Heart right ventricle (tissue), 16 donors: ENCODE measurements at regions not wholly inside any gene's neighbourhood (a gene's known extent, or its start where the extent isn't known, plus 50 kb on each side); places are given as distances from the start of the nearest gene placed in this dataset.

Experiments used
- ATAC-seq, 8 donors: fragments of 200-7000 bp; cut with Tn5 transposase; one replicate each; pipeline ENCODE4 v1.9.1; 2020; ENCODE audit warnings: mild to moderate bottlenecking in 8 of 8, moderate library complexity in 8 of 8, moderate number of reproducible peaks in 1 of 8
- DNase-seq, 2 donors: peaks; one replicate each; pipeline ENCODE4 v3.0.0-alpha.2; 2020
- H3K27ac ChIP-seq, 10 donors: fragments of 200-600 bp; sonication (generic) in 2 of 10; one replicate each; pipeline versions ENCODE4 v1.5.0 to v1.8.0; 2020 to 2022; ENCODE audit warnings: mild to moderate bottlenecking in 3 of 10
- H3K27me3 ChIP-seq, 7 donors: fragments of 200-600 bp; one replicate each; pipeline ENCODE4 v1.8.0; 2021 to 2022; ENCODE audit warnings: mild to moderate bottlenecking in 2 of 7
- H3K36me3 ChIP-seq, 9 donors: fragments of 200-600 bp; sonication (generic) in 1 of 9; one replicate each; pipeline versions ENCODE4 v1.5.0 to v1.8.0; 2020 to 2022; ENCODE audit warnings: mild to moderate bottlenecking in 2 of 9
- H3K4me1 ChIP-seq, 9 donors: fragments of 200-600 bp; sonication (generic) in 1 of 9; one replicate each; pipeline versions ENCODE4 v1.5.0 to v1.8.0; 2020 to 2022; ENCODE audit warnings: mild to moderate bottlenecking in 4 of 9
- H3K4me3 ChIP-seq, 10 donors: fragments of 200-600 bp; sonication (generic) in 2 of 10; one replicate each; pipeline versions ENCODE4 v1.5.0 to v1.8.0; 2020 to 2022; ENCODE audit warnings: mild to moderate bottlenecking in 7 of 10, moderate library complexity in 2 of 10
- H3K9me3 ChIP-seq, 11 donors: fragments of 200-600 bp in 10 of 11; sonication (generic) in 2 of 11; one replicate each; pipeline versions ENCODE4 v1.5.0 to v1.8.0; 2013 to 2022; ENCODE audit warnings: mild to moderate bottlenecking in 2 of 11, control low read depth in 1 of 11, moderate library complexity in 1 of 11
- CTCF ChIP-seq, 9 donors: fragments of 200-600 bp; sonication (generic) in 2 of 9; IDR thresholded peaks; one replicate each; pipeline versions ENCODE4 v1.5.0 to v1.8.0; 2021 to 2022; ENCODE audit warnings: antibody characterized with exemption in 9 of 9, mild to moderate bottlenecking in 5 of 9, moderate library complexity in 1 of 9
- WGBS, 2 donors: extraction: QIAGEN DNeasy Blood & Tissue Kit; methylation state at CpG; one replicate each; pipeline ENCODE4 v1.1.7; 2013; ENCODE audit warnings: inconsistent platforms in 1 of 2; 5-methylcytosine and 5-hydroxymethylcytosine counted together
- intact Hi-C, 10 donors: fragments of 100-400 bp; cut with DNase I; formaldehyde crosslinking; loops; one replicate each; pipeline versions ENCODE4 v1.11.1 to v1.14.2; 2022
- donor health status: Arrhythmogenic right ventricular cardiomyopathy.
- donor health status: ischemic (EF 13 %, LVEDD 7.1; RV severe dilation, severe dysfunction).
- donor health status: healthy with polysubstance abuse.
- donor health status: DM: no; HTN: yes; CAD: no.
- donor health status: DM: no; HTN: no; CAD: no.
- donor health status: ischemic (EF 25% LVEDD 6.9; RV normal size, moderate dysfunction).
- donor health status: ischemic (EF 25% LVEDD 5.7; RV mildly dilated, moderate dysfunction).
- donor health status: healthy.
- donor health status: DM: yes; HTN: yes; CAD: no.
- donor health status: Ischemic cardiomyopathy.
- donor health status: ischemic (EF 35%, LVEDD 5.7; RV mildly dilated, moderate dysfunction).
- donor health status: nonischemic (EF 11% LVEDD 7.7; RV severe dilation, severe dysfunction).
- donor health status: DM: yes; HTN: yes; CAD: no.
- donor health status: PGD.
- donor health status: ischemic (EF 29% LVEDD 5.4; RV normal size, mild dysfunction).
- donor health status: nonischemic (EF 23%, LVEDD 6.1; RV moderate dilation, normal function).

DNA sequence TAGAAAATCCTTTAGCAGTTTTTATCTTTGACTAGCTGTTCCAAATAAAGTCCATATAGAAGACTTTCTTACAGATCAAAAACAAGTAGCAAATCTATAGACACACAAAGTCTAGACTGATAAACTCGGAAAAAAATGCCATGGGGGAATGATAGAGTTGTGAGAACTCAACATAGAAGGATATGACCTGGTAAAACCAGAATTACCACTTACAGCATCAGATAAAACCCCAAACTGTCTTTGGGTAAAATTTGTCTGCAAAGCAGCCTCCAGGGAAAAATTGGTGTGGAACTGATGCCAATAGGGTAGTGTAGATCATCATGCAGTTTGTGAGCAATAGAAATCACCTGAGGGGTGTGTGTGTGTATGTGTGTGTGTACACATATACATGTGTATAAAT is 579.1 kb downstream of the SPOCK3 start:
- DNase-seq: no peak
- no peak for TF ChIP-seq CTCF (IDR thresholded peaks at IDR 0.05)
- Histone ChIP-seq H3K36me3 (no peaks in the 10 kb centered on the region), H3K27me3 (no peaks in the 10 kb centered on the region), H3K27ac (no peak overlapping the region), H3K4me3 (no peak overlapping the region), H3K4me1 (no peaks in the 10 kb centered on the region), H3K9me3 (peaks cover 0 to 2% (median 0%) of the 10 kb centered on the region in 11 donors)
- no peak for ATAC-seq
- whole genome bisulfite sequencing, 2 donors: 53 to 57% methylated on average over 1 of the region's 1 CpG
- intact Hi-C loops: no loop called here

DNA sequence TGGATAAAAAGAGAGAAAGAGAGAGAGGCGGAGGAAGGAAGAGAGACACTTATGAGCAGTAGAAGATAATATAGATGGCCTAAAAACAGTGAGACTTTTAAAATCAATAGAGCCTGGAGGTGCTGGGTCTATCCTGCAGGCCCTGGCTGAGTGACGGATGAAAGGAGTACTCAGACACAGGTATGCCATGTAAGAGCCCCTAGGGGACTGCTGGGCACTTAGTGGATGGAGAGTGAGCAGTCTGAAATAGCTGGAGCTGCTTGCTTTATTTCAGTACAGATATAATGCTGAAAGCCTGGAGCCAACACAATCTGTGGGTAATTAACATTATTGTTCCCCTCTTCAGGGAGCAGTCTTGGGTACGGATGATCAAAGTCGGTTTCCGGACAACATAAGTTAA is 578.6 kb downstream of the SPOCK3 start:
- H3K36me3 ChIP-seq: no peaks in the 10 kb centered on the region
- H3K27me3 ChIP-seq: no peaks in the 10 kb centered on the region
- no peak overlapping the region for H3K27ac ChIP-seq
- TF ChIP-seq CTCF (IDR thresholded peaks at IDR 0.05): no peak
- intact Hi-C loops: no loop called here
- WGBS, 2 donors: 90 to 94% methylated on average over 5 of the region's 5 CpGs
- H3K4me3 ChIP-seq: no peak overlapping the region
- H3K4me1 ChIP-seq: no peaks in the 10 kb centered on the region
- no peak for ATAC-seq
- H3K9me3 ChIP-seq: peaks cover 0 to 2% (median 0%) of the 10 kb centered on the region in 11 donors
- DNase-seq: no peak

- WGBS, 2 donors: 24 to 29% methylated on average over 3 of the region's 3 CpGs
- intact Hi-C loops: no loop called here
- no peaks in the 10 kb centered on the region for H3K36me3 ChIP-seq
- no peak overlapping the region for H3K4me3 ChIP-seq
- H3K27me3 ChIP-seq: no peaks in the 10 kb centered on the region
- ATAC-seq (no peak), DNase-seq (no peak)
- TF ChIP-seq CTCF (IDR thresholded peaks at IDR 0.05): no peak
- H3K9me3 ChIP-seq: peaks cover 0 to 2% (median 0%) of the 10 kb centered on the region in 11 donors
- H3K4me1 ChIP-seq: no peaks in the 10 kb centered on the region
- H3K27ac ChIP-seq: no peak overlapping the region
Observed at GRCh38 chr4:166657261-166657660, 577.0 kb downstream of the SPOCK3 start.

DNA sequence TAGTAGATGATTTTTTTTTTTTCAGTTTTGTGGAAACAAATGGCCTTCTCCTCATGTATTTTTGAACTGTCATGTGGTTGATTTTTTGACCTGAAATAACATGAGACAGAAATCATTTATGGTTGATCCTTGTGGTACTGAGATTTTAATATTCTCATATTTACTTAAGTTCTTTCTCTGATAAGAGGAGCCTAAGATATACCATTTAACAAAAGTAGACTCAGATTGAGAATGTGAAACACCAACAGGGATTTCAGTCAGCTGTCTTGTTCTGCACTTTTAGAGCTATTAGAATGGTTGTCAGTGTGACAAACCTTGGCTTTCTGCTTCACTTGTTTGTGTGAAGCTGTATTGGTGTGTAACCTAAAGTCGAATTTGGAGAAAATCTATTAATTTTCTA is 575.7 kb downstream of the SPOCK3 start:
- Histone ChIP-seq H3K36me3 (no peaks in the 10 kb centered on the region), H3K4me1 (no peaks in the 10 kb centered on the region), H3K4me3 (no peak overlapping the region), H3K27ac (no peak overlapping the region), H3K27me3 (no peaks in the 10 kb centered on the region), H3K9me3 (peaks cover 0 to 7% (median 0%) of the 10 kb centered on the region in 11 donors)
- no peak for TF ChIP-seq CTCF (IDR thresholded peaks at IDR 0.05)
- 47 to 60% methylated on average over 1 of the region's 1 CpG for WGBS, 2 donors
- intact Hi-C loops: no loop called here
- DNase-seq (no peak), ATAC-seq (no peak)
